Endodermal cell (in vitro differentiated cells): ENCODE measurements at regions not wholly inside any gene's neighbourhood (a gene's known extent, or its start where the extent isn't known, plus 50 kb on each side); places are given as distances from the start of the nearest gene placed in this dataset.

Experiments used
- DNase-seq: peaks from one replicate; pipeline ENCODE4 v3.0.0-alpha.2; 2017
- H3K27ac ChIP-seq: 2 replicates; pipeline ENCODE4 v1.5.1; 2013; ENCODE audit warnings: mild to moderate bottlenecking, low read depth, low read length, moderate library complexity
- H3K27me3 ChIP-seq: 2 replicates; pipeline ENCODE4 v1.6.1; 2013; ENCODE audit warnings: mild to moderate bottlenecking, low read length, moderate library complexity; ENCODE audit not compliant: insufficient read depth, control insufficient read depth, poor library complexity, severe bottlenecking
- H3K36me3 ChIP-seq: 2 replicates; pipeline ENCODE4 v1.7.0; 2013; ENCODE audit warnings: mild to moderate bottlenecking, low read length, moderate library complexity; ENCODE audit not compliant: control insufficient read depth, insufficient read depth
- H3K4me1 ChIP-seq: one replicate; pipeline ENCODE4 v1.7.0; 2013; ENCODE audit warnings: low read length; ENCODE audit not compliant: control insufficient read depth, insufficient read depth
- H3K4me3 ChIP-seq: 2 replicates; pipeline ENCODE4 v1.5.1; 2013; ENCODE audit warnings: mild to moderate bottlenecking, low read length, moderate library complexity
- H3K9ac ChIP-seq: 2 replicates; pipeline ENCODE4 v1.6.1; 2013; ENCODE audit warnings: mild to moderate bottlenecking, low read length, moderate library complexity; ENCODE audit not compliant: poor library complexity, severe bottlenecking; ENCODE audit errors: extremely low read depth
- H3K9me3 ChIP-seq: 2 replicates; pipeline ENCODE4 v1.6.1; 2013; ENCODE audit warnings: mild to moderate bottlenecking, low read length, moderate library complexity; ENCODE audit not compliant: control insufficient read depth
- H3K27ac Mint-ChIP-seq: 2 replicates; pipeline ENCODE4 v1.8.0; 2020; ENCODE audit warnings: mixed read lengths
- H3K27me3 Mint-ChIP-seq: 2 replicates; pipeline ENCODE4 v1.8.0; 2021; ENCODE audit warnings: mild to moderate bottlenecking, mixed read lengths; ENCODE audit not compliant: insufficient read depth
- H3K36me3 Mint-ChIP-seq: 2 replicates; pipeline ENCODE4 v1.8.0; 2020; ENCODE audit warnings: low read depth, mixed read lengths
- H3K4me1 Mint-ChIP-seq: 2 replicates; pipeline ENCODE4 v1.8.0; 2020; ENCODE audit warnings: mixed read lengths
- H3K4me3 Mint-ChIP-seq: 2 replicates; pipeline ENCODE4 v1.8.0; 2020; ENCODE audit warnings: mild to moderate bottlenecking, moderate library complexity, mixed read lengths
- H3K9me3 Mint-ChIP-seq: 2 replicates; pipeline ENCODE4 v1.8.0; 2020; ENCODE audit warnings: mild to moderate bottlenecking, mixed read lengths
- CTCF ChIP-seq: fragments of 200-600 bp; sonication (generic); conservative IDR thresholded peaks from 2 replicates; pipeline ENCODE4 v1.5.0; 2021; ENCODE audit warnings: antibody characterized with exemption, mild to moderate bottlenecking
- WGBS, 2 experiments: methylation state at CpG; one replicate each; pipeline versions ENCODE4 v1.1.5 to v1.1.7; 2013; ENCODE audit warnings: missing lambda C conversion rate in 2 of 2, mixed read lengths in 1 of 2; ENCODE audit not compliant: insufficient coverage in 1 of 2, insufficient read length in 1 of 2; 5-methylcytosine and 5-hydroxymethylcytosine counted together

DNA sequence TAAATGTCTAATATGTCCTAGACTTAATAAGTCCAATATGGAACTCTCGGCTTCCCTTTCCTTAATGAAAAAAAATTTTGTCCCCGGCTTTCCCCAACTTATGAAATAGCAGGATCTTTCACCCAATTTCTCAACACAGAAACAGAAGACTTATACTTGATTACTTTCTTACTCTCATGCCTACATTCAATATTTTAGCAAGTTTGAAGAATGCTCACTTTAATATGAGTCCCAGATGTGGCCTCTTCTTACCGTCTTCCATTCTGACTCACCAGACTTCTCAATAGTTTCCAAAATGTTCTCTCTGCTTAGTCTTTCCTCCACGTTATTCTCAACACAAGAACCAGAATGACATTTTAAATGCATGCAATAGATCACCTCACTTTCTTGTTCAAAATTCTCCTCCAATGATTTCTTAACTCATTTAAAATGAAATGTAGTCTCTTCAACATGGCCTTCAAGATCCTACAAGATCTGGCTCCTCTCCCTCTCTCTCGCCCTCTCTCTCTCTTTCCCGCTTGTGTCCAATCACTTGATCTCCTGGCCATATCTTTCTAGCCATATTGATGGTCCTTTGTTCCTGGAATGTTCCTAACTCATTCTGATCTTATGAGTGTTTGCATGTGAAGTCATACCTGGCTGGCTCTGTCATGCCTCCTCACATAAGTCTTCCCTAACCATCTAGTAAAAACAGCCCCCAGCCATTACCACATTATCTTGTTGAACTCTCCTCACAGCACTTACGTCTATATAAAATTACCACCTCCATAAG, 119.7 kb upstream of the FAM3C start:
- DNase-seq, result no peak
- Mint-ChIP-seq H3K27me3 (no peaks in the 10 kb centered on the region), H3K4me3 (no peak overlapping the region), H3K27ac (no peak overlapping the region), H3K36me3 (no peaks in the 10 kb centered on the region), H3K4me1 (no peaks in the 10 kb centered on the region), H3K9me3 (peaks cover 15% of the 10 kb centered on the region)
- no peaks in the 10 kb centered on the region for H3K36me3 ChIP-seq
- no peak overlapping the region for H3K9ac ChIP-seq
- no peak overlapping the region for H3K4me3 ChIP-seq
- no peaks in the 10 kb centered on the region for H3K4me1 ChIP-seq
- TF ChIP-seq CTCF, result no peak
- H3K27me3 ChIP-seq, result no peaks in the 10 kb centered on the region
- WGBS, 2 experiments, result 92 to 97% methylated on average over 6 to 7 of the region's 7 CpGs
- peaks cover 19% of the 10 kb centered on the region for H3K9me3 ChIP-seq
- no peak overlapping the region for H3K27ac ChIP-seq

GRCh38 chr7:121515229-121515628, 119.1 kb upstream of the FAM3C start:
- no peaks in the 10 kb centered on the region for H3K27me3 Mint-ChIP-seq
- Histone ChIP-seq H3K27me3 (no peaks in the 10 kb centered on the region), H3K9me3 (peaks cover 24% of the 10 kb centered on the region), H3K4me1 (no peaks in the 10 kb centered on the region), H3K4me3 (no peak overlapping the region), H3K9ac (no peak overlapping the region), H3K36me3 (no peaks in the 10 kb centered on the region), H3K27ac (no peak overlapping the region)
- no peaks in the 10 kb centered on the region for H3K36me3 Mint-ChIP-seq
- DNase-seq, result no peak
- WGBS, 2 experiments, result 94% methylated on average over 2 of the region's 2 CpGs; no CpG with 5 or more reads in 1 of the 2 experiments
- H3K4me1 Mint-ChIP-seq, result no peaks in the 10 kb centered on the region
- TF ChIP-seq CTCF, result no peak
- peaks cover 21% of the 10 kb centered on the region for H3K9me3 Mint-ChIP-seq
- no peak overlapping the region for H3K4me3 Mint-ChIP-seq
- H3K27ac Mint-ChIP-seq, result no peak overlapping the region

DNA sequence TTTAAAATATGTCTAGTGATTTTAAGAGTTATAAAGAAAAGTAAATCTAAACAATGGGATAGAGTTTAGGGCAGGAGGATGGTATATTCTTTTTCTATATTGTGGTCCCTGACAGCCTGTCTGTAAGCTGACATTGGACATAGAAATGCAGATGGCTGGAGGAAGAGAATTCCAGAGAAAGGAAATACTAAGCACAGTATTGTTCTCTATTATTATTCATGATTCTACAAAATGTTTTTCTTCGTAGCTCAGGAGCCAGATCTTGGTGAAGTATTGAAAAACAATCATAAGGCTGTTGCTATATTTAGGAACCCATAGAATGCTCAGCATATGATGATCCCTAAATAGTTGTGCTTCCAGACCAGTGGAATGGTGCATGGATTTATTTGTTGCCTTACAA, 117.0 kb upstream of the FAM3C start:
- 88% methylated on average over 1 of the region's 1 CpG; no CpG with 5 or more reads in 1 of the 2 experiments for WGBS, 2 experiments
- Mint-ChIP-seq H3K36me3 (peaks cover 5% of the 10 kb centered on the region), H3K27me3 (peaks cover 1% of the 10 kb centered on the region), H3K9me3 (peaks cover 39% of the 10 kb centered on the region), H3K4me1 (no peaks in the 10 kb centered on the region), H3K4me3 (no peak overlapping the region), H3K27ac (no peak overlapping the region)
- DNase-seq, result no peak
- H3K36me3 ChIP-seq, result no peaks in the 10 kb centered on the region
- no peak overlapping the region for H3K9ac ChIP-seq
- H3K9me3 ChIP-seq, result peaks cover 36% of the 10 kb centered on the region
- TF ChIP-seq CTCF, result no peak
- no peak overlapping the region for H3K4me3 ChIP-seq
- H3K4me1 ChIP-seq, result no peaks in the 10 kb centered on the region
- no peaks in the 10 kb centered on the region for H3K27me3 ChIP-seq
- H3K27ac ChIP-seq, result no peak overlapping the region
